GM21529 (cell line): ENCODE measurements at regions not wholly inside any gene's neighbourhood (a gene's known extent, or its start where the extent isn't known, plus 50 kb on each side); places are given as distances from the start of the nearest gene placed in this dataset.

Source experiments
- ATAC-seq: cut with Tn5 transposase; IDR thresholded peaks from one replicate; pipeline ENCODE4 v1.9.1; 2021; ENCODE audit not compliant: unreplicated experiment

DNA sequence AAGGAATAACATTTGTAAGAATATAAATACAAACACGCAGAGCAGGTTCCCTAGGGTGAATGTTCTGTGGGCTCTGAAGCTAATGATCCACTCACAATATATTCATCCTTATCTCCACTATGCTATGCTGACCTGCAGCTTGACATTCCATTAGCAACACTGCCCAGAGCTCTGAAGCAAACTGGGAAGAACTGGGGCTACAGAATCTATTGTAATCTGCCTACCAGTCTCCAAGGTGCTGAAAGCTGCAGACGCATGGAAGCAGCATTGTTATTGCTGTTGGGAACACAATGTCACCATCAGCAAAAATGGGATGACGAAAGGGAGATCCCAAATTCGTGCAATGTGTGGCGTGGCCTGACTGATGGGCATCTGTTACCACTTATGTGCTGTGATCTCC, 316.7 kb upstream of the RORA start:
- no peak for ATAC-seq

DNA sequence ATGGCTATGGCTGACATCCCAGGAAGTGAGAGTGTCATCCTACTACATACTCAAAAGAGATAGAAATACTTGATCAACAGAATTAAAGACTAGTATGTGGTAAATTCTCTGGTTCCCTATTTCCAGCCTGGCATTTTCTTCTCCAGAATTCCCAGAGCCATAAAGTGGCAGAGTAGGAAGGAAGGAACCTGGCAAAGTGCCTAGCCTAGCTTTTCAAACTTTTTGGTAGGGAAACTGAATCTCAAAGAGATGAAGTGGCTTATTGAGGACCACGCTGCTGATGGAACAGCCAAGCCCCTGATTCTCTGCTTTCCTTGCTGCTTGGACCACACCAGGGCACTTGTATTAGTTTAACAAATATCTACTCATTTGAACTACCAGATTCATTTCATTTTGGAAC, 312.4 kb upstream of the RORA start:
- no peak for ATAC-seq

GRCh38 chr15:61537337-61537736, 308.2 kb upstream of the RORA start:
- ATAC-seq: no peak

DNA sequence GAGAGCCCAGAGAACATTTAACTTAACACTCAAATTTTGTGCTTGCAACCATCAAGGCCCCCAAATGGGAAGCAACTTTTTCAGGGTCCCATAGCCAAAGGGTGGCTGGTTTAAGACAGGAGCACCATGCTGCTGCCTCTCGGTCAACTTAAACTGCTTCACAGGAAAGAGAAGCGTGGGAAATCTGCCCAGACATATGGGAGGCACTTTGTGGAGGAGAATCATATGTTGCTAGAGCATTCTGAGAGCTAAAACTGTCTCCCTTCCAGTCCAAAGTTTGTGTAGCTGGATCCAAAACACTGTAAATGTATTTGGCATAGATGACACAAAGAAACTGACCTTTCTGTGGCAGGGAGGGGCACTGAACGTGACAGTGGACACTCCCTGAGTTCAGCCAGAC, 305.9 kb upstream of the RORA start:
- ATAC-seq: no peak

GRCh38 chr15:61530769-61531168, 301.7 kb upstream of the RORA start:
- ATAC-seq: no peak

- no peak for ATAC-seq
Measured at GRCh38 chr15:61528581-61528910, 299.4 kb upstream of the RORA start.

DNA sequence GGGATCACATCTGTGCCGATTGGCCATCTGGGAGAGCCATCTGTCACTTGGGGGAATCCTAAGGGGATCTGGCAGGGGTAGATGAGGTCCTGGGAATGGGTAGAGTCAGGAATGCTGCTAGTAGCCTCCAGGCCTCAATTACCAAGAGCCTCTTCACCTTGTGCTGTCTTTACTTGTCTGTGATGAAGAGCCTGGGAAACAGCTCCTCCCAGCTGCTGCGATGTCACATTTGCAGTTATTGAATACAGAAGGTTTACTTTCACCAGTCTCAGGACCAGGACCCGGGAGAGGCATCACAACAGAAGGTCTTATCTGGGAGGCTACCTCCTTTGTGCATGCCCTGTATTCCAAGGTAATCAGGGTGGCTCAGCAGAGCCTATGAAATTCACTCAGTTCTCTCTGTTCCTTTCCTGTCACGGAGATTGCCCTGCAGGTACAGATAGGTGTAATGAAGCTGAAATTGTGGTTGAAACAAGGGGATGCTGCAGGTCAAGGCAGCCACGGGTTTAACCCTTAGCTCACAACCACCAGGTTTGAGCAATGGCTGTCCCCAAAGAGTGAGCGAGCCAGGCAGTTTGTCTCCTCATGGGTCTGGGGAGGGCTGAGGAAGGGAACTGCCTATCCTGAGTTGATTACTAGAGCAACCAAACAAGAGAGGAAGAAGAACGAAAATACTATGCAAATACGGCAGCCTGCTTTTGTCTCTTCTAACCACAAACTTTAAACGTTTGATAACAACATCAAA, 298.9 kb upstream of the RORA start:
- no peak for ATAC-seq

GRCh38 chr15:61524545-61524944, 295.4 kb upstream of the RORA start:
- ATAC-seq: no peak

- ATAC-seq: no peak
Measured at GRCh38 chr15:61524086-61524485, 295.0 kb upstream of the RORA start.

- no peak for ATAC-seq
Measured at GRCh38 chr15:61522411-61522810, 293.3 kb upstream of the RORA start.

- ATAC-seq: no peak
Measured at GRCh38 chr15:61521953-61522352, 292.9 kb upstream of the RORA start.

DNA sequence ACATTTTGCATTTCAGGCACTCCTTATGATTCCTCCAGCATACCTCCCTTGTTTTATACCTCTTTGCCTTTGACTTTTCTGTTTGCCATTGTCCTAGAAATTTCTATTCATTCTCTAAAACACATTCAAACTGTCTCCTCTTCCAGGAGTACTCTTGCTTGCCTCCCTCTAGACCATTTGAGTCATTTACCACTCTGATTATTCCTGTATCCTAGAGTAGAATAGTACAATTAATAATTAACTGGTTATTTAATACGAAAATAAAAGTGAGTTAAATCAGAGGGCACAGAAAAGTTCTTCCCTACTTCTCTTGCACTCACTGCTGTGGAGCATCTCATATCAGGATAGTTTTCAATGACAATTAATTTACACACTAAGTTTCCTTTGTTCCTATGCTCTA, 290.2 kb upstream of the RORA start:
- no peak for ATAC-seq

DNA sequence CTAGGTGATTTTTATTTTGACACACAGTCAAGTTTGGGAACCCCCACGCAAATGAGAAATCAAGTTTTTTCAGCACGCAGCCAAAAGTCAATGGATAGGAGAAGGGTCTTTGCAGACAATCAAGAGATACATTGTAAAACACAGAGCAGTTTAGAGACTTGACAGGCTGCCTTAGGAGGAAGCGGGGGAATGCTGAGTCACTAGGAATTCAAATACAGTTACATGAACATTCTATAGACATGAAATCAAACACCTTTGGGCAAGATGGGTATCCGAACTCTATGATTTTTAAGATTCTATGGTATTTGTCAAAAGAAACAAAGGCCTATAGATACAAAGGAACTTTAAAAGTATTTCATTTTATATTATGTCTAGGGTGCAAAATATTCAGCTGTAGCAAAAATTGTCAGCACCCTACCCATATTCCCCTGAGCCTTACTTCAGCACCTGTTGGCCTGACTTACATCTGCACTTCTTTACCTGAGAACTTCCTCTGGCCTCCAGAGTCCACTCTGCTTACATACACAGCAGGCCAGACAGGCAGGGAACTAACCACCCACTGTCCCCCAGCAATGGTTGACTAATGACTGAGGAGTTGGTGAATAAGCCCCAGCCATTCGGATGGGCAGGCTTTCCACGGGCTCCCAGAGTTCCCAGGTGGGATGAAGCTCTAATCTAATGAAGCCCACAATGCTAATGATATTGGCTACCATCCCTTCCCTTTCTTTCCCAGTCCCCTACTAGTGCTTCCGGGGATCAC, 289.3 kb upstream of the RORA start:
- ATAC-seq: no peak

DNA sequence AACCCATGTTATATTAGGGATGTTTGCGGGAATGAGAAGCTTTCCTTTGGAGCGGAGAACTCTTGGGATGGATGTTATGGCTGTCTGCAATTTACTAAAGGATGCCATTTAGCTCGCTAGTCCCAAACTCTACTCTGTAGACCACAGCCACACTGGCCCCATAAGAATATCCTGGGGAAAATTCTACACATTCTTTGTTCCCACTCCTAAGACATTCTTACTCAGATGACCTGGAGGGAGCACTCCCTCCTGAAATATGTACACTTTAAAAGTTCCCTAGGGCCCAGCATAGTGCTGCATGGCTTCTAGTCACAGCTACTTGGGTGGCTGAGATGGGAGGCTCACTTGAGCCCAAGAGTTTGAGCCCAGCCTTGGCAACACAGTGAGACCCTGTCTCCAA, 288.7 kb upstream of the RORA start:
- no peak for ATAC-seq

DNA sequence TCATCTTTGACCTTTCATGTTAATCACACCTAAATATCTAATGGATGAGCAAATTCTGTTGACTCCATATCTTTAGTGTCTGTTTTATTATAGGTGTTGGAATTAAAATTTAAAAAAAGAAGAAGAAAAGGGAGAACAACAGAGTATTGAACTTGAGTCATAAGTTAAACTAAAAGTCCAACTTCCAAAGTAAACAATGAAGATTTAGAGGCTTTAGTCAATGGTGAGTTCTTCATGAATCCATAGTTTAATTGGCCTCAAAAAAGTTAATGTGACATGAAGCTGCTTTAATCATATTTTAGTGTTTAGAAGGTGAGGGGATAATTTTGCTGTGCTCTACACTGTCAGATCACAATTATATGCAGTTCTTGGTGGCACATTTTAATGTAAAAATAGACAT, 288.2 kb upstream of the RORA start:
- no peak for ATAC-seq

DNA sequence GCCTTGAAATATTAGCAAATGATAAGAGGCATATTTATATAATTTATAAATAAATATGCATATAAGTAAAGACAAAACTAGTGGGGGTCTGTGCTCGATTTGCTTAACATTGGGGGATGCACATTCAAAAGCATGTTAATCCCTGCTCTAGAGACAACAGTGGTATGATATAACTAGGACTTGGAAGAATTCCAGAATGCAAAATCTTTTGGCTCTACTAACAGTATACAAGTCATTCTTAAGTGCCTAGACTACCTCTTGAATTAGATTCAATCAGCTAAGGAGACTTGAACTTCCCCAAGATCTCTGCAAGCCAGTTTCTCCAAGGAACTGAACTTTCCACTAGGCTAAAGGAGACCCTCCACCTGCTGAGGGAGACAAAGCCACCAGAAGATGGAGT, 282.7 kb upstream of the RORA start:
- ATAC-seq: no peak

DNA sequence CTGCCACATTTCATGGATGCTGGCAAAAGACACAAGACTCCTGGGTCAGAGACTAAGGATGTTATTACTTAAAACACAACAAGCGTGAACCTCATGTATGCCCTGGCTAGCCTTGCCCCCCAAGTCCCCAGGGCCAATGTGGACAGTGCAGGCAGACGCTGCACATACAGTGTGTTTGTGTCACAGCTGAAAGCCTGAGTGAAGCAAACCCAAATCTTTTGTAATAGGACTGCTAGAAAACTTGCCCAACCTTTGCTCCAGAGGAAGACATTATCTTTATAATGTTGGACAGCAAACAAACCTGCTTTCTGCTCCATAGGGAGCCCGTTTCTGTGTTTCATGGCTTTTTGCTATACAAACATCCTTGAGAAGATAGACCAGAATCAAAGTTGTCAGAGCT, 282.0 kb upstream of the RORA start:
- no peak for ATAC-seq

DNA sequence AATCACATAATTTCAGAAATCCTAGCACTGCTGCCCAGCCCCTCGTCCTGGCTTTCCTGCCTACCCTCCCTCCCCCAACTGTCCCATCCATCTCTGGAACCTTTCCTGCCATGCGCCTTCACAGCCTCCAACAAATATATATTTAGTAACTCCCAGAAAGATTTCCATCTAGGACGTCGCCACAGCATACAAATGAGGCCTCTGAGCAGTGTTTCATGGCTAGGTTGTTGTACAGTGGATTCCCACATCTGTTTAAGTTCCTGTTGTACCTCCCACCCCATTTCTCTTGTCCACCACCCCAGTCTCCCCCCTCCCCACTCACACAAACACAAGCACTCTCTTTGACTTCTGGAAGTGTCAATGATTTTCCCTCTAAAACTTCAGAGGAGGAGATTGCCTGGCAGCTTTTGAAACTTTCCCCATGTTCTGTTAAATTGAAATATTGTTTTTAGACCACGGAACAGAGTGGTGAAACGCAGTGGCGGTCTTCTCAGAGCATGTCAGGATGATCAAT, 280.3 kb upstream of the RORA start:
- ATAC-seq: no peak

DNA sequence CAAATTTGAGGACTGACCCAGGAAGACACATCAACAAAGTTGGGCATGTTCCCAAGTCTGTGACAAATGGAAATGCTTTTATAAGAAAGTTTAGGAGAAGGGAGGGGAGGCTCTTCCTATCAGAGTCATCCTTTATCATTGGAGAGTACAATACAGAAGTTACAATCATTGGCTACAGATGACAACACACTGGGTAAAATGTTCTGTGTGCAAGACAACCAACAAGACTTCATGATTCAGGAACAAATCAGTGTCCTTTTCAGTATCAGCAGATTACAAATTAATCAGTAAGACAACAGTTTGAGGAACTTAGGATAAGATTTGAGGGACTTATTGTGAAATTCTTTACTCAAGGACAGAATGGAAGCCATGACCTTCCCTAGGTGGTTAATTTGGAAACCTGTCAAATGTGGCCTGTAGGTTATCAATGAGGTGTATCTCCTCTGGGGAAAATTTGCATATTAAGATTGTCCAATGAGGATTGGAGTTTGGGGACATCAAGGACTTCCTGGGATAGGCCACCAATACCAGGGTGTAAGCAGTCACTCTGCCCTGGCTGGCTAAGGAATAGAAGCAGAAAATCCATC, 274.4 kb upstream of the RORA start:
- no peak for ATAC-seq

- ATAC-seq: no peak
Measured at GRCh38 chr15:61501815-61502389, 272.8 kb upstream of the RORA start.

GRCh38 chr15:61500951-61501620, 272.0 kb upstream of the RORA start:
- ATAC-seq: no peak
